ENCODE measurements at regions not wholly inside any gene's neighbourhood (a gene's known extent, or its start where the extent isn't known, plus 50 kb on each side); places are given as distances from the start of the nearest gene placed in this dataset.

DNA sequence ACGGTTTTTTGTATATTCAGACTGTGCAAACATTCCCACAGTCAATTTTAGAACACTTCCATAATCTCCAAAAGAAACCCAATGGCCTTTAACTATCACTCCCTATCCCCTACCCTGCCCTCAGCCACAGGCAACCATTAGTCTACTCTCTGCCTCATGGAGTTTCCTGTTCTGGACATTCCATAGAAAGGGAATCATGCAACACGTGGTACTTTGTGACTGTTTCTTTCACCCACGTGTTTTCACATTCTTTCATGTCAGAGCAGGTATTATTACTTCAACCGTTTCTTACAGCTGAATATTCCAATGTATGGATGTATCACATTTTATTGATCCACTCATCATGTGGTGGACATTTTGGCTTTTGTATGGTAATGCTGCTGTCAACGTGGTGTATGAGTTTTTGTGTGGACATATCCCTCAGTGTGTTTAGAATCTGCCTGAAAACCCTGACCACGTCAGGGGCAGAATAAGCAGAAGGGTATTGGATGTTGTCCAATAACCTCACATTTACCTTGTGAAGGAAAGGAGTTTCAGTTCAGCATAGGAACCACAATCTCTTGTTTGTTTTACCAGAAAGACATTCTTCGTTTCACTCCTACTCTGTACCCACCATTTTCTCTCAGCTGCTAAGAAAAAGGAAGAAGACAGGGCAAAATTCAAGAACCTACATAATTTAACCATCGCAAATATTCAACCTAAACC is 107.5 kb upstream of the DYRK2 start:
- DNase-seq = no peak

DNA sequence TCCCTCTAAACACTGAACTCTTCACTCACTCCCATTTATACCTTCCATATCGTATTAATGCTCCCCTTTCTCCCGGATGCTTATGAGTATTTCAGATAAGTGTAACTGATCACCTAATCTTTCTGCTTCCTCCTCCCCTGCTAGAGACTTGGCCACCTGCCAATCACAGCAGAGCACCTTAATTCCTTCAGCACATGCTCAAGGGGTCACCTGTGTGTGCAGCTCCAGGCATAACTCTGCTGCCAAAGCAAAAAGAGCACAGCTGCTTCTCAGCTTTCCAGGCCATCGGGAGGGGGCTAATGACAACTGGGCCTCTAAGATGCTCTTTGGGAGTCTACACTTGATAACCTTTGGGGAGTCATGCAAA is 106.9 kb upstream of the DYRK2 start:
- no peak for DNase-seq

- no peak for DNase-seq
These were observed 105.3 kb upstream of the DYRK2 start for GRCh38 chr12:67543021-67543770.

GRCh38 chr12:67545298-67545697 is 103.2 kb upstream of the DYRK2 start:
- no peak for DNase-seq

- DNase-seq = no peak
These were observed 101.8 kb upstream of the DYRK2 start for GRCh38 chr12:67546746-67547145.

- DNase-seq = peak; percentile 46
These were observed 93.3 kb upstream of the DYRK2 start for GRCh38 chr12:67555075-67555717.

- DNase-seq = no peak
These were observed 89.8 kb upstream of the DYRK2 start for GRCh38 chr12:67558775-67559174.

DNA sequence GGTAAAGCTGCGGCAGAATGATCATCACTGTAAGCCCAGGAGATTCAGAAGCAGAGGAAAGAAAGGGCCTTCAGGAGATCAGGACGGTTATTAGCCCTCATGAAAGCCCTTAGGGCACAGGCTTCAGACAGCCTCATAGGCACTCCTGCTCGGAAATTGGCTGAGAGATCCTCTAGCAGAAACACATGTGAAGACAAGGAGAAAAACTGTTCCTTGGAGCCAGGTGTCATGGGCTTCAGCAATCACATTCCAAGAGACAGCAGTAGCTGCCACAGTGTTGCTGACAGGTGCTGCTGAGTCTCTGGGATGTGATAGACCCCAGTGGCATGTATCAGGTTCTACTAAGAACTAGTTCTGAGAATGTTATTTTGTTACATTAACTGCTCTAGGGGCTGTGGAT is 88.8 kb upstream of the DYRK2 start:
- DNase-seq = no peak

- DNase-seq = no peak
These were observed 85.8 kb upstream of the DYRK2 start for GRCh38 chr12:67562513-67563287.

DNA sequence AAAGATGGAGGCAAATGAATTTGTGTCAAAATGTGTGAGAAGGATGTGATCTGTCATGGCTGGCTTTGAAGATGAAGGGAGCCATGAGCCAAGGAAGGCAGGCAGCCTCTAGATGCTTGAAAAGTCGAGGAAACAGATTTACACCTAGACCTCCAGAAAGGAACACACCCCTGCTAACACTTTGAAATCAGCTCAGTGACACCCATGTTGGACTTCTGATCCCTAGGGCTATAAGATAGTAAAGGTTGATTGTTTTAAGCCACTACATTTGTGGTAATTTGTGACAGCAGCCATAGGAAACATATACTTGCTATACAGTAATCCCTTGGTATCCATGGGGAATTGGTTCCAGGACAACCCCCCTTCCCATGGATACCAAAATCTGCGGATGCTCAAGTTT is 80.5 kb upstream of the DYRK2 start:
- no peak for DNase-seq

DNA sequence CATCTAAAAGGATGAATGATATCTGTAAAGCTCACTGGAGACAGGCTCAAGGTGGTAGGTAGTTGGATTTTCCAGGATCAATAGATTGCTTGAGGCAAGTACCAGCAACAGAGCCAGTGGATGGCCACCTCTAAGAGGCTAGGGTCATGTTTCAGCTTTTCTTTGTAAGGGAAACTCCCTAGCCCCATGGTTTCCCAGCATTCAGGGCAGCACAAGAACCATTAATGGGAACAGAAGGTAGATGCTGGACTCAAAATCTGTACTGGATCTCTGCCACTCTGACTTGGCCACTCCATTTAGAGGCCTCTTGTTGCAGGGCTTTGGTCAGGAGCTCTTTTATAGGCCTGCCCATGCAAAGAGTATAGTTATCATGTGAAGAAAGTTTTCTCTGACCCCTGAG is 76.1 kb upstream of the DYRK2 start:
- DNase-seq = no peak

- no peak for DNase-seq
These were observed 75.0 kb upstream of the DYRK2 start for GRCh38 chr12:67573566-67573965.

GRCh38 chr12:67578976-67579661 is 69.4 kb upstream of the DYRK2 start:
- DNase-seq = peak; percentile 60

GRCh38 chr12:67579662-67580003 is 68.9 kb upstream of the DYRK2 start:
- DNase-seq = no peak

DNA sequence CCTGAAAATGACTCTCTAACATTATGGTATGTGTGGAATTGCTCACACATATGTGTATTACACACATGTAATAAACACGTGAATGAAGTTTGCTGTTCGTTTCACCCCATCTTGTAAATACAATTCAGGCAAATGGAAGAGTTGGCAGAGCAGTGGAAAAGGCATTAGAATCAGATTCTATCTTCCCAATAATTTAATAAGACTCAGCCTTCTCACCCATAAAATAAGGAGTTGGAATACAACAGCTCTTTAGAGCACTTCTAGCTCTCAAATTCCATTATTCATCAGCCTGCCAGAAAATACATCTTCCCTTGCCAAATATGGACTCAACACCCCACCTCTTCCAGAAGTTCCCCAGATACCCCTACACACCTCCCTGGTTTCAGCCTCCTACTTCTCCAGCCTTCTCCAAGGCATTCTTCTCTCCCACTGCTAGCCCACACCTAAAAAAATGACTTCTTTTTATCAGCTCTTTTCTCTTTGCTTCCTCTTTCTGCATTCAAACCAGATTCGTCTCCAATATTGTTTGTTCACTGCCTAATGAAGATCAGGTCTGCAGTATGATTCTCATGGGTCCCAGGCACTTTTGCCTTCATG is 66.2 kb upstream of the DYRK2 start:
- no peak for DNase-seq

DNA sequence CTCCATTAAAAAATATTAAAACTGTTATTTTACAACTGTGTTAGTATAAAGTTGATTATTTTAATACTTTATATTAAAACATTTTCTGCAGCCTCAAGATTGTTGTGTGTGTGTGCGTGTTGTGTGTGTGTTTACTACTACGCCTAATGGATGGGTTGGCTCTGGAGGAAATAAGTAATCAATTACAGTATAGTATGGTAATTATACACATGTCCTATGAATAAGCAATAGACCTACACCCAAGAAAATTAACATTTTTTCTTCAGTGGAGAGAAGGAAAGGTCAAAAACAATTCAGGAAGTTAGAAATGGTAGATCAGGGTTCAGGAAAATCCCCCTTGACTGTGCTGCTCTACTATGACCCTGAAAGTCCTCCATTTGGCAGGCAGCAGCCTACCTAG is 65.7 kb upstream of the DYRK2 start:
- DNase-seq = no peak

DNA sequence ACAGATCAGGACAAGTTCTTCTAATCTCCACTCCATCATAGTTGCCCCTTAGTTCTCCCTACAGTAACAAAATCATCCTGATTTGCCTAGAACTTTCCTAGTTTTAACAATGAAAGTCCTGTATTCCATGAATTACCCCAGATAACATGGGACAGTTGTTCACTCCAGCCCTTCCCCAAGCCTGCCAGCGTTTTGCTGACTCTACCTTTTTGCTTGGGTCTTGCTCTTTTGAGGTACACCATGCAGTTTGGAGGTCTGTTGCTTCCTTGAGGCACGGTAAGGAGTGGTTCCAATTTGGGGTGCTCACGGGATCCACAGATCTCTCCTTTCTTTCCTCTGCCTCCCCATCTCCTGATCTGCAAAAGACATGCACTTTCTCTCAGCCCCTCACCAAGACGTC is 61.6 kb upstream of the DYRK2 start:
- DNase-seq = no peak

GRCh38 chr12:67589078-67589477 is 59.5 kb upstream of the DYRK2 start:
- no peak for DNase-seq

GRCh38 chr12:67590149-67590790 is 58.3 kb upstream of the DYRK2 start:
- peak; percentile 41 for DNase-seq

DNA sequence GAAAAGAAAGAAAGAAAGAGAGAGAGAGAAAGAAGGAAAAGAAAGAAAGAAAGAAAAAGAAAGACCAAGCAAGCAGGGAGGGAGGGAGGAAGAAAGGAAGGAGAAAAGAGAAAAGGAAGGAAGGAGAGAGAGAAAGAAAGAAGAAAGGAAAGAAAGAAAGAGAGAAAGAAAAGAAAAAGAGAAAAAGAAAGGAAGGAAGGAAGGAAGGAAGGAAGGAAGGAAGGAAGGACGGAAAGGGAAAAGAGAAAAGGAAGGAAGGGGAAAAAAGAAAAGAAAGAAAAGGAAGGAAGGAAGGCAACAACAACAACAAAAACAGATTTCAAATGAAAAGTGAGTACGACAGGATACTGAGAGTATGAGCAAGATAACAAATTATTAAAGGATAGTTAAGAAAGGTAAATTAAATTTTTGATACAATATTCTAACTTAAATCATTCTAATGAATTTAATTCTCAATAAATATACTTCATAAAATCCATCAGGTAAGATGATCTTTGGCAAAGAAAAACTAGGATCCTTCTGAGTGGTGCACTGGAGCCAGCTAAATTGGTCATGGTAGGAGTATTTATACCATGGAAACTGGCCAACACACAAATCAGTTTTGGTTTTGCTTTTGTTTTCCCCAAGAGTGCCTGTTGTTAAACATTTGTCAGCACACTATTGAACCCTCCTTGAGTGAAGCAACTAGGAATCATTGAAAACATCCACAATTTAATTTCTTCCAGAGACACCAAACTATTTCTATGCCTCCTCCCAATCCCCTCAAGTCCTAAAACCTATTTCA is 56.1 kb upstream of the DYRK2 start:
- peak; percentile 54 for DNase-seq

DNA sequence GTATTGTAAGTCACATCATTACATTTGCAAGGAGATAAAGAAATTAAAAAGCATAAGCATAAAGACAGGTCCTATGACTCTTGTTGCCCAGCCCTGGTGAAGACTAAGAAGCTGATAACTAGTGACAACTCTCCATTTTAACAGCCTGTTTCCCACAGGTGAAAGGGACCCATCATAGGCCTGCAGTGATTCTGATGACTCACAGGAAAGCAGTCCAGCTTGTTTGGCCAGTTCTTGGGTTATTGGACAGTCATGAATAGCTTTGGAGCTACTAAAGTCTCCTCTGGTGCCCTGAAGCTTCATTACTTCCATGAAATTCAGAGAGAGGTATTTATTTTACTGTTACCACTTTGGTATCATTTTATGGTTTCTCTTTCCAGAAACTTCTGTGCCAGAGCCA is 55.5 kb upstream of the DYRK2 start:
- no peak for DNase-seq
